ENCODE measurements at regions not wholly inside any gene's neighbourhood (a gene's known extent, or its start where the extent isn't known, plus 50 kb on each side); places are given as distances from the start of the nearest gene placed in this dataset.

DNA sequence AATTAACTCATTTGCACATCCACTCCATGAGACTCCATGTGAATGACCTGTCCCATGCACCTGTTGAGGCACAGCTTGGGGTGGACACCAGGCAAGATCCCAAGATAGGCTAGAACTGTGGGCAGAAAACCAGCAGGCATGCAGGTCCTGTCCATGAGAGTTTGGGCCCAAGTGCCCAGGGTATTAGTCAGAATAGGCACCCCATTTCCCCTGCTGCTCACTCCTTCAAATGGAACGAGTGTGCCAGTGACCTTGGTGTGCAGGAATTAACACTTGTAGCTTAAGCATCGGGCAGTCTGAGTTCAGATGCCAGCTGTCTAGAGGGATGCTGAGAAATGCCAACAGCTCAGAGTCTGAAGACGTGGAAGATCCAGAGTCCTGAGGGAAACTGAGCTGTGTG is 254.1 kb upstream of the GLI3 start:
- H2BK15ac ChIP-seq (ENCODE audit: low read depth, low read length): no peak overlapping the region
- H4K91ac ChIP-seq (ENCODE audit: insufficient read length, low read depth, low read length): no peak overlapping the region
- no peaks in the 10 kb centered on the region for H3K9me3 ChIP-seq (ENCODE audit: control insufficient read depth, low read depth, low read length)
- no peaks in the 10 kb centered on the region for H3K27me3 ChIP-seq (ENCODE audit: insufficient read depth, low read length)
- H2AK5ac ChIP-seq (ENCODE audit: insufficient read length, low read length): no peak overlapping the region
- no peak overlapping the region for H3K14ac ChIP-seq (ENCODE audit: insufficient read depth, low read length)
- H2BK5ac ChIP-seq (ENCODE audit: insufficient read length, low read length): no peak overlapping the region
- no peak overlapping the region for H3K4me2 ChIP-seq (ENCODE audit: insufficient read depth, insufficient read length, low read length)
- Mint-ChIP-seq H3K36me3 (ENCODE audit: insufficient read depth in 1 of 3, low read depth in 3 of 3) (no peaks in the 10 kb centered on the region; a peak in 1 of 7 replicates), H3K27me3 (ENCODE audit: low read depth) (peaks cover 23% of the 10 kb centered on the region), H3K9me3 (no peaks in the 10 kb centered on the region), H3K27ac (no peak overlapping the region), H3K4me1 (peaks cover 10 to 13% of the 10 kb centered on the region in 2 experiments), H3K4me3 (no peak overlapping the region)
- H3K79me2 ChIP-seq (ENCODE audit: insufficient read depth, low read length): no peaks in the 10 kb centered on the region
- H3K4me1 ChIP-seq (ENCODE audit: insufficient read depth, low read length): no peaks in the 10 kb centered on the region
- H2BK120ac ChIP-seq (ENCODE audit: low read depth, low read length, poor library complexity, severe bottlenecking): no peak overlapping the region
- no peak overlapping the region for H2BK20ac ChIP-seq (ENCODE audit: low read depth, low read length, poor library complexity, severe bottlenecking)
- no peaks in the 10 kb centered on the region for H3K79me1 ChIP-seq (ENCODE audit: insufficient read depth, low read depth, low read length, poor library complexity, severe bottlenecking)
- H3K27ac ChIP-seq (ENCODE audit: insufficient read length, low read depth, low read length): no peak overlapping the region
- no peaks in the 10 kb centered on the region for H4K20me1 ChIP-seq (ENCODE audit: control insufficient read depth, insufficient read depth, insufficient read length)
- H4K5ac ChIP-seq (ENCODE audit: insufficient read length, low read depth, low read length): no peak overlapping the region
- no peak overlapping the region for H3T11ph ChIP-seq (ENCODE audit: low read length)
- DNase-seq: no peak
- H2BK12ac ChIP-seq (ENCODE audit: insufficient read length, low read depth, low read length): no peak overlapping the region
- no peak overlapping the region for H4K8ac ChIP-seq (replicated peaks; ENCODE audit: insufficient read length, low read depth, low read length)
- no peak for TF ChIP-seq CTCF (conservative IDR thresholded peaks at IDR 0.05)
- no CpG with 5 or more reads among the region's 3 CpGs for WGBS (ENCODE audit: extremely low coverage, insufficient read length, low lambda C conversion rate)
- H3K18ac ChIP-seq (ENCODE audit: insufficient read length, low read depth, low read length): no peak overlapping the region
- no peak overlapping the region for H2AFZ ChIP-seq (ENCODE audit: low read length)
- H3K56ac ChIP-seq (ENCODE audit: insufficient read length, low read depth, low read length): no peak overlapping the region
- H3K4ac ChIP-seq (ENCODE audit: low read depth, low read length): no peak overlapping the region
- no peak overlapping the region for H3K9ac ChIP-seq (ENCODE audit: extremely low read depth, insufficient read length, low read length)
- H3K23me2 ChIP-seq (ENCODE audit: insufficient read length, low read depth, low read length, poor library complexity, severe bottlenecking): peaks cover 9% of the 10 kb centered on the region
- H3K23ac ChIP-seq (ENCODE audit: insufficient read length, low read depth, low read length): no peak overlapping the region
